ENCODE measurements at regions not wholly inside any gene's neighbourhood (a gene's known extent, or its start where the extent isn't known, plus 50 kb on each side); places are given as distances from the start of the nearest gene placed in this dataset.

DNA sequence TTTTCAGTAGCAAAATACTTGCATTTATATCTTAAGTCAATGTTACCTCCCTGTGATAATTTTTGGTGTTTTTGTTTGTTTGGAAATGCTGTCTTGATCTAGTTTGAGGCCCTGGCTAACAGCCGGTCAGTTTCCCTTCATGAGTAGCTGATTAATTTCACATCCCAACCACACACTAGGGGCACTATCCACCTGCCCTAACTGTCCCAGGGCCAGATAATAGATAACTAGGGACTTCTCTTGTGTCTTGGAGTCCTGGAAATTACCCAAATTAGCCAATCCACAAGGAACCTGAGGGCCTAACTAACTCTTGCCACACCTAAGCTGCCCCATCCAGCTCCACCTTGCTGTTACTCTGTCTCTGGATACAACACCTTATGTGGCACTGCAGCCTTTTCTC lies 399.9 kb downstream of the FOXG1 start:
- intact Hi-C loops (cut with DNase I): no loop called here
- DNase-seq (ENCODE audit: low spot score): no peak
- ATAC-seq: no peak

DNA sequence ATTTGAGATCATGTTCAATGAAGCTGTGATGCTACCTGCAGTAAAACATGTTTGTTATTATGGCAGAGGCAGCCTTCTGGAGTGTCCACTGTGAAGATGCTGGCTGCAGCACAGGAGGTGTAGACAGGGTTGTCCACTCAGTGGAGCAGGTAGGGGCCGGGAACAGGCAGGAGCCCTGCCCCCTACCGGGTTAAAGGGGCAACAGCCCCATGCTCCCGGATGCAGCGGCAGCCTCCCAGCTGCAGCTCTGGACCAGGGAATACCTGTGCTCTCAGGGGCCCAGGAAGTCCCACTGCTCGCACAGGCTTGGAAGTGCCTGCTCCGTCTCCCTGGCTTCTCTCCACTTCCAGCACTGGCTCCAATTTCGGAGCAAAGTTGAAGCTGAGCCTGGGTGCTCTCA lies 401.6 kb downstream of the FOXG1 start:
- intact Hi-C loops (cut with DNase I): no loop called here
- ATAC-seq (peak; percentile 34), DNase-seq (ENCODE audit: low spot score) (no peak)

DNA sequence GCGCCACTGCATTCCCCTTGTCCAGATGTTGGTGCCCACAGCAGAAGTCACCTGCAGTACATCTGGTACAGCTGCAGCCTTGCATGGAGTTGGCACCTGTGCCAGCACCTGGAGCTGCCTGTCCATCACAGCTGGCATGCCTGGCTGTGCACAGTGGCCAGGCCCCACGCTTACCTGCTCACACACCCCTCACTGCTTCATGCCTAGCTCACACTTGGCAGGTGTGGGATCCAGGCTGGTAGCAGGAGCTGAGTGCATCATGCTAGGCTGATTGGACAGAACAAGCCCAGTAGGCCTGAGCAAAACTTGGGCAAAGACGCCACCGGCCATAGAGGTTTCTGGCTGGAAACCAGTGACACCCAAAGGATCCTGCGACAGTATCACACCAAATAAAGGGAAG lies 402.8 kb downstream of the FOXG1 start:
- ATAC-seq: no peak
- no peak for DNase-seq (ENCODE audit: low spot score)
- intact Hi-C loops (cut with DNase I): no loop called here

DNA sequence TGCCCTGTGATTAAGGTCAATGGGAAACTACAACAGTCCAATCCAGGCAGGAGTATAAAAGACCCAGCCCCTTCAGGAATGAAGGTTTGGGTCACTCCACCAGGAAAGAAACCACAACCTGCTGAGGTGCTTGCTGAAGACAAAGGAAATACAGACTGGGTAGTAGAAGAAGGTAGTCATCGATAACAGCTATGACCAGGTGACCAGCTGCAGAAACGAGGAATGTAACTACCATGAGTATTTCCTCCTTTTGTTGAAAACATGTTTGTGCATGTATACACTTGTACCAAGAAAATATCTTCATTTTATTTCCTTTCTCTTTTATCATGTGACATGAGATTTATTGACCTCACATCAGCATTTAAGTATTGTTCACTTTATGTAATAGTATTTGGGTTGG lies 409.1 kb downstream of the FOXG1 start:
- no peak for ATAC-seq
- intact Hi-C loops (cut with DNase I): no loop called here
- DNase-seq (ENCODE audit: low spot score): no peak

DNA sequence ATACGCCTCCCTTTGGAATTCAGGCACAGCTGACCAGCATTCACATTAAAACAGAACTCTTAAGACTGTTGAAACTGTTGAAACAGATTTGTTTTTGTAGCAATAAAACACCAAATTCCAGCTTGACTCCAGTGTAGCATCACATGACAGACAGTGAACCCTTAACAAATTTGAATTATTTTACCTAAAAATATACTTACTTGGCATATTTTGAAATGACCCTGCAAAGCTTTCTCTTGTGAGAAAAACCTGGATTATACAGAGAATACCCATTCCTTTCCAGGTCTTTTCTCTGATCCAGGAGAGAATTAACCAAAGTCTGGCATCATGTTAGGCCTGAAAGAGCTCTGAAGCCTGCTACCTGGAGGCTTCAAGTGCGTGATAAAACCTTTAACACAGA lies 410.3 kb downstream of the FOXG1 start:
- DNase-seq (ENCODE audit: low spot score) (no peak), ATAC-seq (no peak)
- intact Hi-C loops (cut with DNase I): no loop called here

DNA sequence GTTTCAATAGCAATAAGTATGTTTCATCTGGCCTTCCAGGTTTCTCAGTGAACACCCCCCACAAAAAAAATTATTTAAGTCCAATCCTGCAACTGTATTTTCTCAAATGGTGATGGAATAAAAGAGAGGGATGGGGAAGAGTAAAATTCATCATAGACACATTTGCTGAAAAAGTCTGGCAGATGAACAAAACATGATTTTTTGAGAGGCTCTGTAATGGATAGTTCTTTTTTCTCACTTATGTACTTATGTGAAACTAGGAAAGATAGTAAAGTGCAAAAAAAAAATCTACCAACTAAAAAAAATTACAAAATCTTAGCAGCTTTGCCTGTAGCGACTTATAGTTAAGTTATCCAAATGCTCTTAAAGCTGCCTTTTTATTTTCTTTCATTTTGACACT lies 412.4 kb downstream of the FOXG1 start:
- no peak for ATAC-seq
- DNase-seq (ENCODE audit: low spot score): no peak
- intact Hi-C loops (cut with DNase I): no loop called here

DNA sequence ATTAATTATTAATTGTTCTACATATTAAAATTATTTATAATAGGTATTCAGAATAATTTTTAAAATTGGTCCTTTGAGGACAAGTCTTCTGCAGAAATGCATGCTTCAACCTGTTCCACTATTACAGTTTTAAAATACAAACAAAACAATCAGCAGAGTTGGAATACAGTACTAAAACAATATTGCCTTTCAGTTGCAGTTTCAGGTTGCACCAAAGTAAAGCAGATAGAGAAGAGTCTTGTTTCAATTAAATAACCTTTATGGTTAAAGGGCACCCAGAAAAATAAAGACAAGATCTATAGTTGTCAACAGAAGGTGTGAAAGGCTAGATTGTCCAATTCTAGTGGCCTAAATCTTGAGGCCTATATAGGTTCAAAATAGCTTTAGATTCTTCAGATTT lies 424.5 kb downstream of the FOXG1 start:
- no peak for ATAC-seq

DNA sequence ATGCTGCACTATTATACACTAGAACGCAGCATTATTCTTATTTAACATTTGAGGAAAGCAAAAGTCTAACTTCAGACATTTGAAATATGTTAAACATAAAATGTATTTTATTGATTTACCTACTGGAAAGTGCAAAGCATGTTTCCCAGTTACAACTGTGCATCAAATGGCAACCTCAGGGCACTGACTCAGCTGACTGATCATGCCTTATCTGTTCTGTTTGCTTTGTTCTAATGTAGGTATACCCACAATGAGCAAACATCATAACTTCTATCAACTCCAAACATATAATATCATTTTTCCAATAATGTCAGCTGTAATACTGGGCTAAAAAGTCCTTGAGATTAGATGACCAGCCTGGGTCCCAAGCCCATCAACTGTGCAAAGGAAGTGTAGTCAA lies 431.0 kb downstream of the FOXG1 start:
- intact Hi-C loops (cut with DNase I): no loop called here
- no peak for DNase-seq (ENCODE audit: low spot score)
- ATAC-seq: no peak

More for the DNA sequence above, 424.5 kb downstream of the FOXG1 start:
- intact Hi-C loops (cut with DNase I): no loop called here
- DNase-seq (ENCODE audit: low spot score): no peak

DNA sequence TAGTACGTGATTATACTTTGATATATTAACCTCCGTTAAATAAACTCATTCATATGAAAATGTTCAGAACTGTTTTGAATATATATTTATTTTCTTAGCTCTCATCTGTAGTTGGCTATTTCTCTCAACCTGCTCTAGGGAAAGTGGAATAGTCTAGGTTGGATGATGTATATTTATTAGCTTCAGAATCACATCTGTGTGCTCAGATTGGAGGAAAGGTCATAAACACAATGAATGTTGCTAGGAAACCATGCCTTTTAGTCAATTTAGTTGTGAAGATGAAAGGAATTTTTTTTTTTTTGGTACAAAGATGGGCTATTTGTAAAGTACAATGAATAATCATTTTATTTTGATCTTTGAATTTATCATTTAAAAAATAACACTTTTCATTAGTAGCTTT lies 439.1 kb downstream of the FOXG1 start:
- no peak for DNase-seq (ENCODE audit: low spot score)
- ATAC-seq: no peak
- intact Hi-C loops (cut with DNase I): no loop called here

DNA sequence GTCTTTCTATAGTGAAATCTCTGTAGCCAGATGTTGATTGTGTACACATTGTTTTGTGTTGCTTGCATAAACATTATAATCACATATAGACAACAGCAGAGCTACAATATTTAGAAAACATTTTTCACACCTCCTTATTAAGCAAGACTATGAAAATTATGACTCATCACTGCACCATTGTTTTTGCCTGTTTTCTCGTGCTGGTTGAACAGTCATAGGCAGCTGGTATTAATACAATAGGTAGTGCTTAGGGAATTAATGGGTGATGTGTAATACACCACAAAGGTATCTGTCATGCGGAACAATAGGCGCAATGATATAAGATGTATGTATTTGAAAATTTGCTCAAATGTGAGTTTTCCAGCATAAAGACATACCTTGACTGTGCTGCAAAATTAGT lies 449.3 kb downstream of the FOXG1 start:
- ATAC-seq (no peak), DNase-seq (ENCODE audit: low spot score) (no peak)
- intact Hi-C loops (cut with DNase I): no loop called here

DNA sequence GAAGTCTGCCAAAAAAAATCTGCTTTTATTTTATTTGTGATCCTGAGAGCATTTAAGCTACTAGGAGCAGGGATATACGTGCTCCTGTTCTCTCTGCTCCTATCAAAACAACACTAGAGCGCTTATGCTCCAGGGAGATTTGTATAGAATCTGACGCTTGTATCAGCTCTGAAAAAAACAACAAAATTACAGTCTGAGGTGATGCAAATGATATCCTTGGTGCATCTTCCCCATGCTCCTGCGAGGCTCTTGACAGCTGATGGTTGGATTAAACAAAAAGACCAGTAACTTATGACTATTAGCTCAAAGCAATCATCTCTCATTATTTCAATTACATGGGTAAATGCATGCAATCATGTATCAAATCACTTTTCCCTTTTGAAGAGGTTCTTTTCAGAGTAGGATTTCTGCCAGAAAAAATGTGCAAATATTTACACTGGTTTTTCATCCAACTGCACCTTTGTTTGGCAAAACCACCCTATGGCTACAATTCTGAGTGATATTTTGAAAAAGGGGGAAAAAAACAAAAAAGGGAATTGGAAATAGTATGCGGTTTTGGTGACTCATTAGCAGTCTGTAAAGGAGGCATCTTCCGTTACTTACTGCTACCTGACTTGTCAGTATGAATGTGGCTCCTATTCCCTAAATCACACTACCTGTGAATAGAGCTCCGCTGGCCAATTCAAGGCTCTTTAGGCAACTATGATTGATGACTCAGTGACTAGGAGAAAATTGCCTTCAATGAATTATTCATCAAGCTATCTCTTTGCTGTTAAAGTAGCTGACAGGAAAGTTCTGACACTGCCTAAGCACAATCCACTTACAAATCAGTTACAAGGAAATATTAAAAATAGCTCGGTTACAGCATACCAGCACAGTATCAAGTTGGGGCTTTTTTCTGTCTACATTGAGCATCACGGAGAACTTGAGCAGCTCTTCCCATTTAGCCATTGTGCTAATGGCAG lies 450.0 kb downstream of the FOXG1 start:
- intact Hi-C loops (cut with DNase I): no loop called here
- no peak for DNase-seq (ENCODE audit: low spot score)
- no peak for ATAC-seq

DNA sequence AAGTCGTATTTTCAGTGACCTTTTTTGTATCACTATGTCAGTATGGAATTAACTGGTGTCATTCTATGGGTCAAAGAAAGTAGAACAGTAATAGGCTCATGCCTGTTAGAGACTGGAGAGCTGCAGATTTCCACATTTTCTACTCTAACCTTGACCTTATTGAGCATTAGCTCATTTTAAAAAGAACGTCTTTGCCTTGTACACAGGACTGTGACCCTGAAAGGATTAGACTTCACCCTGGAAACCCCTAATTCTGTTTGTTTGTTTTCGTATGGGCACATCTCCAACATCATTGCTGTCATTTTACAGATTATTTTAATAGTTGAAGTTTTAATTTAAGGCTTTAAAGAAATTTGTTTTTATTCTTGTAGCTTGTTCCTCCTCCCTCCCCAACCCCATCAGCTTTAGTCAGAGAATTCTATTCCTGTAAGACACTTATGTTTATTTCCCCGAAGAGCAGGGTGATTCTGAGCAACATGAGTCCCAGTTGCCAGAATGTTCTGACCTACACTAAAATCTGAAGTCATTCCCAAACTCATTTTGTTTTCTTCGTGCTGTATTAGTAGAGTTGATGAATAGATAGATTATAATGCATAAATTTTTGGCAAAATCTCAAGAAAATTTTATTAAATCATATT lies 451.3 kb downstream of the FOXG1 start:
- ATAC-seq (no peak), DNase-seq (ENCODE audit: low spot score) (no peak)
- intact Hi-C loops (cut with DNase I): no loop called here

DNA sequence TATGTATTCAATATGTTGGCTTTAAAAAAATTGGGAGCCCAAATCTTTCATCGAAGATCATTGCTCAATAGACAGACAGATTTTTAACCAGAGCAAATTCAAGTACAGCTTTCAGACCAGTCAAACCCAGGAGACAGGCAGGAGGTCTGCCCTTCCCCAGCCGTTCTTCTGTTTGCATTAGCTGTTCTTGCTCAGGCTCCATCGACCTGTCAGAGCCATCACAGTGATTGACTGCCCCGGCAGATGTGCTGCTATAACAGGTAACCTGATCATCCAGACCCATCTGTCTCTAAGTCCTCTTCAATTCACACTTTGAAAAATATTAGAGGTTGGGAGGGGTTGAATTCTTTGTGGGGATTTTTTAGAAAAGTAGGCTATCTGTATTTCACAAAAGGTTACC lies 453.5 kb downstream of the FOXG1 start:
- DNase-seq (ENCODE audit: low spot score) (no peak), ATAC-seq (no peak)
- intact Hi-C loops (cut with DNase I): no loop called here

DNA sequence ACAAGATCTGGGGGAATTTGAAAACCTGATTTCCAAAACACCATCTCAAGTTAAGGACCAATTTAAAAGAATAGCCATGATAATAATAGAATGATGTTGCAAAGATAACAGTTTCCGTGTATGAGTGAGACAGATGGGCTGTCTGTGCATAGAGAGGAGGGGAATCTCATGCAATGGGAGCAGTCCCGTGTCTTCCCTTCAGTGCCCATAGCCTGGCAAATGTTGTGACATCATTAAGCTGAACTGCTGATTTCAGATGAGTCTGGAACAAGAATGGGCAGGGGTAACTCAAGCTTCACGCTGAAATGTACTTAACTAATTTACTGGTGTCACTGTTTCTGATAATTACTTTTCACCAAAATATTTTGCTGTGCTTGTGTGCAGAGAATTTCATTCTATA lies 454.0 kb downstream of the FOXG1 start:
- intact Hi-C loops (cut with DNase I): no loop called here
- no peak for ATAC-seq

DNA sequence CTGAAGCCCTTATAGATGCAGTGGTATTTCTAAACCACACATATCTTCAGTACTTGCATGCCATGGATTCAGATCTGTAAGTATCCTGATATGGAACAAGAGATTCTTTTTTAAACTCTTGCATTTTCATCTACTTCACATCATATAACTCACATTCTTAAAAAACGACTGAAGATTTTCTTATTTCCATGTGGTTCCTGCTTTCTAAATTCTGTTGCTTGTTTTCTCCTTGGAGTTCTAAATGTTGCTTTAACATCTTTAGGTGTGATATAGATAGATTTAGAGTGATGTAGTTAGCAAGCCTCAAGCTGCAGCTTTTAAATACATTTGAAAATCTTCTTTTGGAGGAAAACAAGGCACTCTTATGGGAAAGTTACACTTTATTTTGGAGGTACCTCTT lies 455.4 kb downstream of the FOXG1 start:
- intact Hi-C loops (cut with DNase I): no loop called here
- DNase-seq (ENCODE audit: low spot score): no peak
- ATAC-seq: no peak

More for the DNA sequence above, 454.0 kb downstream of the FOXG1 start:
- no peak for DNase-seq (ENCODE audit: low spot score)

DNA sequence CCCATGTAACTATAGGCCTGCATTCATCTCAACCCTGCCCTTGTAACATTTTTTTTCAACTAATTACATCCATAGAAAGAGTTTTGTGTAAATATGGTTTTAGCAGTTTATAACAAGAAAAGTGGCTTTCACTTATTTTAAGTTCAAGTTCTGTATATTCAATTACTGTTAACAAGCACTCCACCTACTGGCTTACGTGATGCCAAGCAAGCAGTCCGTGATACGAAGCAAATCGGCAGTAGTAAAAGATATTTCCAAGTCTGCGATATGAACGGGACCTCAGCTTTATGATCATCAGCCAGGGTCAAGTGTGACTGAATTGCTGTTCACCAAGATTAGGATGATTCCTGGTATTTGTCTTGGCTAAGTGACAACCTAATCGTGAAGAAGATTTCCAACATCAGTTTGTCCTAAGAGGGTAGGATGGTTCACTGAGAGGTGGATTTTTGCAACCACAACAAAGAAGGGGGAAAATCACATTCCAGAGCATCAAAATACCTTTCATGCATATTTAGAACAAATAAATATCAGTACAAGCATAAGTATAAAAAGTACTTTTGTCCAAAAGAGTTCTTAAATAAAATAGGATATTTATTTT lies 456.2 kb downstream of the FOXG1 start:
- ATAC-seq (no peak), DNase-seq (ENCODE audit: low spot score) (no peak)
- intact Hi-C loops (cut with DNase I): no loop called here

DNA sequence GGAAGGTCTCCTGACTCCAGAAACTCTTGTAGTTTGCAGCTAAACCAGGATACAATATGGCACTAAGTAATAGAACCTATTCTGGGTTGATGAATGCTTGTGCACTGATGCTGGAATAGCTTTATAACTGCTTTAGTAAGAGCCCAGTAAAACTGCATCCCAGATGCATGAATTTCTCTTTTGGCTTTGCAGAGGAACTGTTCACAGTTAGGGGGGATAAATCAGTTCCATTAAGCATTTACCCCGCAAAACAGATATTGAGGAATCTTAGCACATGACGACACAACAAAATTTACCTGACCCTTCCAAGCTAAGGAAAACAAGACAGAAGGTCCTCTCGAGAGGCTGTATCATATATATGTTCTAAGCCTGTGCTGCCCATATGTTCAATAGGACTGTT lies 457.4 kb downstream of the FOXG1 start:
- DNase-seq (ENCODE audit: low spot score): no peak
- intact Hi-C loops (cut with DNase I): no loop called here

DNA sequence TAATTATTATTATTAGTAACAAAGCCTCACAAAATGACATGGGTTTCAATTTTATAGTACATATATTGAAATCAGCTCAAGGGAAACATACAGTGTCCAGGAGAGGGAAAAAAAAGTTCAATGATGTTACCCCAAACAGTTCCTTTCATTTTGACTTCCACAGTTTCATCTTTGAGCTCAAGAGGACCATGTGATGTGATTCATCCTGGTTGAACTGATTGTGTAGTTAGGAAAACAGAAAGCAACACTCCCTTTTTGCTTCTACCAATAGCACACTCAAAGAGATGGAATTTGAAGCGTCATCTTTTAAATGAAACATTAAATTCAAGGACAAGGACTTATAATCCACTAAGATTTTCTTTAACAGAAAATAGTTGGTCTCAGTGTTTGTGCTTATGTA lies 461.0 kb downstream of the FOXG1 start:
- DNase-seq (ENCODE audit: low spot score) (no peak), ATAC-seq (no peak)
- intact Hi-C loops (cut with DNase I): no loop called here

More for the DNA sequence above, 457.4 kb downstream of the FOXG1 start:
- ATAC-seq: no peak

DNA sequence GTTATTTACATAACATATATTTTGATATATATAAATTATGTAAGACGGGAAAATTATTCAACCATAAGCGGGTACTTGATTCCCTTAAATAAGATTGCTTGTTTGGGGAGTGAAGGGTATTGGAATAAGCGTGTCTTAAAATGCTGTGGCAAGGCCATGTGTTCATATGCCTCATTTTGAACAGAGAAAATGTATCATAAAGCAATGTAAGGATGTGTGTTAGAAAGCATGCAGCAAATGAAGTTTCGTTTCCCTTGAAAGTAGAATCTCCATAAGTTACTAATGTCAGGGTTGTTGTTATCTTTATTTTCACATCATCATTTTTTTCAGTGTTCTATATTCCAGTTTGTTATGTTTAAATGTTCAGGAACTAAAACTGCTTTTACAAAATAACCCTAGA lies 465.6 kb downstream of the FOXG1 start:
- DNase-seq (ENCODE audit: low spot score) (no peak), ATAC-seq (no peak)
- intact Hi-C loops (cut with DNase I): no loop called here

DNA sequence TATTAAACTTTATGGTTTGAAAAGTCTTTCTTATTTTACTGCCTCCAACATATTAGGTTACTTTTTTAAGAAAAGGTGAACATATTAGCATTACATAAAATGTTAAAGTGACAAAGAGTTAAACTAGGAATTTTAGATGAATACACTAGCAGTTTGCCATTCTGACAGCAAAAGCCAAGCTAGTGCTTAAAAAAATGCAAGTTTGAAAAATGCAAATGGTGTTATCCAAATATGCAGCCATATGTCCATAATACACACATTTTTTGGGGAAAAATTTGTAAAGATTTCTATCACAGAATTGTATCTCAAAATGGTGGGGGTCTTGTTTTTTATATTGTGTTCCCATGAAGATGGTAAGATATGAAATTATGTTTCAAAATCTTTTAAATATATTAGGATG lies 466.1 kb downstream of the FOXG1 start:
- intact Hi-C loops (cut with DNase I): no loop called here
- DNase-seq (ENCODE audit: low spot score): no peak
- ATAC-seq: no peak
